ENCODE measurements at regions not wholly inside any gene's neighbourhood (a gene's known extent, or its start where the extent isn't known, plus 50 kb on each side); places are given as distances from the start of the nearest gene placed in this dataset.

GRCh38 chr14:98014851-98015615 is 1217.9 kb downstream of the VRK1 start:
- in situ Hi-C loops (cut with HindIII; ENCODE audit: low sequenced_read_pairs) = no loop called here

DNA sequence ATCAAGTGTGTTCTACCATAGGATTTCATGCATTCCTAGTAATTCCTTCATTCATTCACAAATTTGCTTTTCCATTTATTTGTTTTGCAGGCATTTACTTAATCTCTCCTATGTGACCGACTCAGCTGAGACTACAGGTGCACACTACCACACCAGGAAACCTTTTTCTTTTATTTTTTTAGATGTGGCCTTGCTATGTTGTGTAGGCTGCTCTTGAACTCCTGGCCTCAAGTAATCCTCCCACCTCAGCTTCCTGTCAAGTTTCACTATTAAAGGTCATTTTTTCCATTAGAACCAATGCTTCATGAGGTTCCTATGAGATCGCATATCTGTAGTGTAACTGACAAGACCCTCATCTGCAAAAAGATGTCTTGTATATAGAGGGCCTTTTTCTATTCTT is 1218.7 kb downstream of the VRK1 start:
- in situ Hi-C loops (cut with HindIII; ENCODE audit: low sequenced_read_pairs) = no loop called here

- in situ Hi-C loops (cut with HindIII; ENCODE audit: low sequenced_read_pairs) = no loop called here
Measured at GRCh38 chr14:98018628-98019027, 1221.4 kb downstream of the VRK1 start.

- in situ Hi-C loops (cut with HindIII; ENCODE audit: low sequenced_read_pairs) = loop anchor here (5.0 kb wide), 1 partner anchor 49 kb away; no protein-coding TSS in a partner anchor
Measured at GRCh38 chr14:98022541-98023520, 1225.6 kb downstream of the VRK1 start.

- in situ Hi-C loops (cut with HindIII; ENCODE audit: low sequenced_read_pairs) = no loop called here
Measured at GRCh38 chr14:98028162-98028561, 1231.0 kb downstream of the VRK1 start.

DNA sequence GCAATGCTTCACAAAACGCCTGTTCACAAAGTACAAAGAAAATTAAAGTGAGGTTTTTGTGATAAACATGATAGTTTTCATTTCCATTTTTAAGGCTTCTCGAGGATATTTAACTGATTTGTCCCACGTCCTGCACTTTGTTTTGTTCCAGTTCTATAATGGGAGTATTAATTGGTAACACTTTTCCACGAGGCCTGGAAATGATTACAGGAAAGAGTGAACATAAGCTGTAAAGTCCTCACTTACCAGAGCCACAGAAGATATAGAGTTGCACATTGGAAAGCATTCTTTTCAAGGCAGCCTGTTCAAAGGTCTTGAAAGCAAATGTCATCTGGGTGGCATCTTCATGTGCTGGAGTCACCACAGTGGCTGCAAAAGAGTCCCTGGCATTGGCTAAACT is 1236.6 kb downstream of the BCL11B start:
- in situ Hi-C loops (cut with HindIII; ENCODE audit: low sequenced_read_pairs) = no loop called here

- in situ Hi-C loops (cut with HindIII; ENCODE audit: low sequenced_read_pairs) = no loop called here
Measured at GRCh38 chr14:98037831-98038230, 1234.2 kb downstream of the BCL11B start.

GRCh38 chr14:98056946-98057345 is 1215.1 kb downstream of the BCL11B start:
- in situ Hi-C loops (cut with HindIII; ENCODE audit: low sequenced_read_pairs) = no loop called here

DNA sequence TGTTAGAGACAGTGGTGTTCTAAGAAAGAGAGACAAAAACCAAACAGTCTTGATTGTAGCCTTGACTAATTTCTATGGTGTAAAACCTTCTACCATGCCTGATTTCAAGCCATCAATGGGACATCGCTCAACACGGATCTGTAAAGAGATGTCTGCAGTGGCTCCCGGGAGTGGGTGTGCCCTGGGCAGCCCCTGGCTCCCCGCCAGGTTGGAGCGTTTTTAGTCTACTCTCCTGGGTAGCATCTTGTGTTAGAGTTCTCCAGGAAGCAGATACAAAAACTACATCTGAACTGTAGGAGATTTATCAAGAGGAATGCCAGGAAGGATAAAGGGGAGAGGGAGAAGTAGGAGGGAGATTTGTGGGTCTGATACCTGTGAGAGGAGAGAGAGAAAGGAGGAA is 1212.9 kb downstream of the BCL11B start:
- in situ Hi-C loops (cut with HindIII; ENCODE audit: low sequenced_read_pairs) = no loop called here

DNA sequence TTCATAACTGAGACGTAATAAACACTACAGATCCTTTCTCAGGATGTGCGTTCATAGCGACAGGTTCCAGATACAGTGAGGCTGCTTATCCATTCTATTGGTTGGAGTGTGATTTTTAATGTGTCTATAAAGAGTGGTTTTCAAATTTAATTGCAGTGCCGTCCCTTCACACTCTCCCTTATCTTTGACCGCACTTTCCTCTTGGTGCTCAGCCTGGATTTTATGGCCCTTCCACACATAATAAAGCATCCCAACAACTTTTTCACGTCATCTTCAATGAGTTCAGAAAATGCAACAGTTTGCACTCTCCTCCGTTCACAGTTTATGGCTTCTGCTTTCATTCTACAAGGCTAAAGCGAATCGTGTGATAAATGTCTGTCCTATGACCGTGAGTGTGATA is 1209.9 kb downstream of the BCL11B start:
- in situ Hi-C loops (cut with HindIII; ENCODE audit: low sequenced_read_pairs) = no loop called here

DNA sequence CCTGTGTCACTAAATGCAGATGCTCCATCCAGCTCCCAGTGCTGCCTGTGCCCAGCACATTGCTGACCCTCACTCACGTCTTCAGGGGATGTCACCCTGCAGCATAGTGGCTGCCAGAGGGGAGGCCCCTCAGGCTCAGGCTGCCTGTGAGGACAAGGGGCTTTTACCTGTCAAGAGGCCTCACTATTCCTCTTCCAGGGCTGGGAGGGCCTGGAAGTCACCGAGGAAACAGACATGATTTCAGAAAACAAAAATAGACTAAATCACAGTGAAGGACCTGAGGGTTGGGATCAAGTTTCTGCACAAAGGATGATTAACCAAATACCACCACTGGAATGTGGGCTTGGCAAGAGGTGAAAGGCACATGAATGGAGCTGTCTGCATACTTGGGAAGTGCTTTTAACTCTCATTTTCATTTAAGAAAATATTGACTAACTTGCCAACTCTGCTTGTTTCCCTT is 1202.3 kb downstream of the BCL11B start:
- in situ Hi-C loops (cut with HindIII; ENCODE audit: low sequenced_read_pairs) = loop anchor here (5.0 kb wide), 1 partner anchor 47 kb away; no protein-coding TSS in a partner anchor

- in situ Hi-C loops (cut with HindIII; ENCODE audit: low sequenced_read_pairs) = loop anchor here (5.0 kb wide), 1 partner anchor 48 kb away; no protein-coding TSS in a partner anchor
Measured at GRCh38 chr14:98070536-98070935, 1201.5 kb downstream of the BCL11B start.

- in situ Hi-C loops (cut with HindIII; ENCODE audit: low sequenced_read_pairs) = loop anchor here (5.0 kb wide), 1 partner anchor 52 kb away; no protein-coding TSS in a partner anchor
Measured at GRCh38 chr14:98074111-98074510, 1197.9 kb downstream of the BCL11B start.

DNA sequence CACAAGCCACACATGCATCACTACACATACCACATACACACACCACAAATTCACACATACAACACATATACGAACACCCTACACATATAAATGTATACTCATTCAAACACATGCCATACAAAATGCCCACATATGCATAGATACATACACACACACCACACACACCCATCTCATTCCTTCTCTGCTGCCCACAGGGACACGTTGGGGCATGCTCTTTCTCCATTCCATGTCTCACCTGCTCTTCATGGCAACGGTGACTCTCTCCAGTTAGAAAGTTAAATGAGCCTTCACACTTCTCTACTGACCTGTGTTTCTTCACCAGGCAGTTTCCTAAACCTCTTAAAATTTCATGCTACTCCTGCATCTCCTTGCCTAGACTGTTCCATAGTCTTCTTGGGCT is 1194.8 kb downstream of the BCL11B start:
- in situ Hi-C loops (cut with HindIII; ENCODE audit: low sequenced_read_pairs) = no loop called here

DNA sequence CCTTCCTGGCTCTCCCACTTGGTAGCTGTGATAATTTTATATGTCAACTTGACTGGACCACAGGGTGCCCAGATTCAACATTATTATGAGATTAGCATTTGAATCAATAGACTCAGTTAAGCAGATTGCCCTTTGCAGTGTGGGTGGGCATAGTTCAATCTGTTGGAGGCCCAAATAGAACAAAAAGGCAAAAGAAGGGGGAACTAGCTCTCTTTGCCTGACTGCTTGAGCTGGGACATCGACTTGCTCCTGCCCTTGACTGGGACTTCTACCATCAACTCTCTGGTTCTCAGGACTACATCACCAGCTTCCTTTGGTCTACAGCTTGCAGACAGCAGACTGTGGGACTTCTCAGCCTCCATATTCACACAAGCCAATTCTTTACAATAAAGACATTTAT is 1189.2 kb downstream of the BCL11B start:
- in situ Hi-C loops (cut with HindIII; ENCODE audit: low sequenced_read_pairs) = no loop called here

GRCh38 chr14:98085751-98086150 is 1186.2 kb downstream of the BCL11B start:
- in situ Hi-C loops (cut with HindIII; ENCODE audit: low sequenced_read_pairs) = no loop called here

DNA sequence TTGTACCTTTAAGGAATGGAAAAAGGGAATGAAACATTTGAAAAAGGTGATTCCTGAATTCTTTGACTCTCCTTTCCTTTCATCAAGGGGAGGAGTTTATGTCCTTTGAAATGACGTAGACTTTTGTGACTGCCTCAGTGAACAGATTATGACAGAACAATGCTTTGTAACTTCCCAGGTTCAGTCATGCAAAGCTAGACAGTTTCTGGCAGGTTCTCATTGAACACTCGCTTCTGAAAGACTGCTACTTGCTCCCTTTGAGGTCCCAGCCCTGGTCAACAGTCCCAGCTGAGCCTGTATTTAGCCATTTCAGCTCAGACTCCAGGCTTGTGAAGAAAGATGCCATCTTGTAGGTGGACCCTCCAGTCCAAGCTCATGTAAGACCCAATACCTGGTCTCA is 1178.9 kb downstream of the BCL11B start:
- in situ Hi-C loops (cut with HindIII; ENCODE audit: low sequenced_read_pairs) = no loop called here

DNA sequence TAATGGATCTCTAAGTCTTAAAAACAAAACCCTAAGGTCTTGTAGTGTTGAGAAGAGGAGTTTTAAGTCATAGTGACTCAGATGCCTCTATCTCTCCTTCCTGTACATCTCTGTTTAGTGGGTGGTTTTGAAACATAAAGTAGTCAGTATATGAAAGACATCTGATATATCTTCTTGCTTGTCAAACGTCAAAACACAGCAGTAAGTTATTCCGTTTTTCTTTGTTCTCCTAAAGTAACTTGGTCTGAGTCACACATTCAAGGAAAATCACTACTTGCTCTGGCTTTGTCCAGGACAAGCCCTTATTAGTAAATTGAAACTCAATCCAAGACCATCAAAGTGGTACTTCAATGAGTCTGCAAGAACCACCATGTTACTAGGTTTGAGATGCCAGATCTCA is 1172.5 kb downstream of the BCL11B start:
- in situ Hi-C loops (cut with HindIII; ENCODE audit: low sequenced_read_pairs) = no loop called here

GRCh38 chr14:98101323-98101722 is 1170.7 kb downstream of the BCL11B start:
- in situ Hi-C loops (cut with HindIII; ENCODE audit: low sequenced_read_pairs) = no loop called here

DNA sequence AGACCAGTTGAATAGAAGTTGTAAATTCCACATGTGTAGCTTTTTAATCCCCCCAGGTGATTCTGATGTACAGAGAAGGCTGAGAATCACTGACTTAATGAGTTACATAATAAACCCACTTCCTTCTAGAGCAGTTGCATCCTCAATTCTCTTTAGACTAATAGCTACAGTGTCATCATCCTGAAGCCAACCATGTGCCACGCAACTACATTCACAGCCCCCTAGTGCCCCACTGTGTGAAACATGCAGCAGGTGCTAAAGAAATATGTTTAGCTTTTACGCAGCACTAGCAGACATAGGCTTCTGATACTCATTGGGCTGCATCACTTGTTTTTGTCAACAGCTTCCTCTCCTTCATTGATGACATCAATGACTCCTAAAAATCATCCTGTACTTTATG is 1168.3 kb downstream of the BCL11B start:
- in situ Hi-C loops (cut with HindIII; ENCODE audit: low sequenced_read_pairs) = no loop called here

GRCh38 chr14:98109326-98109725 is 1162.7 kb downstream of the BCL11B start:
- in situ Hi-C loops (cut with HindIII; ENCODE audit: low sequenced_read_pairs) = no loop called here
